DMS153 (cell line): ENCODE measurements at regions not wholly inside any gene's neighbourhood (a gene's known extent, or its start where the extent isn't known, plus 50 kb on each side); places are given as distances from the start of the nearest gene placed in this dataset.
"Not testable (repeated sequence)": the region's sequence is repeated elsewhere in the genome, so short reads cannot be mapped to it uniquely, and the experiment has no call there.

Source experiments
- DNase-seq: peaks from one replicate; lab custom pipeline; 2025; lab: John Stamatoyannopoulos, UW

DNA sequence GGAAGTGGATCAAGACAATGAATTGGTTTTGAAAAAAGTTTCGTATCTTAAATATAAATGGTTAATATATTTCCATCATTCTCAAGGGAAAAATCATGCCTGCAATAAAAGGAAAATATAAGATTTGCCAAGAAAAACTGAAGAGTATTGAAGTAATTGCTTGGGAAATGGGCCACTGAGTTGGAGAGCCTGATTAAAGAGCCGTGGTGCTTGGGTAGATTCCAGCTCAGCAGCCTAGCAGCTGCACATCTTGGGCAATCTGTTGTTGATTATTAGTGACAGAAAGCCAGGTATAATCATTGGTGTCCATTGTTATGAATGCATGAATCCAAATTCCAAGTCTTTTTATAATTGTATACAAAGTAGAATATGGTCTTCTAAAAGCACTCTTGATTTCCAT lies 800.9 kb upstream of the CHORDC1 start:
- no peak for DNase-seq

DNA sequence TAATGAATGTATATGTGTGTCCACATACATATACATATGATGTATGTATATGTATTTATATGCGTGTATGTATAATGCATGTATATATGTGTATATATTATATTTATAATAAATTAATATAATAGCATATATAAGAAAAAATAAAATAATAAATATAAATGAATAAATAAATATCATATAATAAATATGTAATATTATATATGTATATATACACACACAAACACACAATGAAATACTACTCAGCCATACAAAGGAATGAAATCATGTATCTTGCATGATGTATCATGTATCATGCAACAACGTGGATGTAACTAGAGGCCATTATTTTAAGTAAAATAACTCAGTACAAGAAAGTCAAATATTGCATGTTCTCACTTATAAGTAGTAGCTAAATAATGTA lies 788.7 kb upstream of the CHORDC1 start:
- no peak for DNase-seq

DNA sequence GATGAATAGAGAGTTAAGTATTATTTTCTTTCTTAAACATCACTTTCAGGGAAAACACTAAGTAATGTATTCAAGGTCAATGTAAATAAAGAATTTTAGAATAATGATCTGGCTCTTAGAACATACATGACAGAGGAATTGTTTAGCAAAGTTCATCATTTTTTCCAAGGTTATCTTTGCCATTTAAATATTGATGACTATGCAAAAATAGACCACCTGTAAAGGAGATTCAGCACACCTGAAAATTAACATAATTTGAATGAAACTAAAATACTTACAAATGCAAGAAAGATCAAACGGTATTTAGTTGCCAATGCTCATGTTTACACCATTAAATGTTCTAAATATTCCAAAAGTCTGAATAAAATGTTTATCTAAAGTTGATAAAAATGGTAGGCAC lies 782.6 kb upstream of the CHORDC1 start:
- DNase-seq: no peak

DNA sequence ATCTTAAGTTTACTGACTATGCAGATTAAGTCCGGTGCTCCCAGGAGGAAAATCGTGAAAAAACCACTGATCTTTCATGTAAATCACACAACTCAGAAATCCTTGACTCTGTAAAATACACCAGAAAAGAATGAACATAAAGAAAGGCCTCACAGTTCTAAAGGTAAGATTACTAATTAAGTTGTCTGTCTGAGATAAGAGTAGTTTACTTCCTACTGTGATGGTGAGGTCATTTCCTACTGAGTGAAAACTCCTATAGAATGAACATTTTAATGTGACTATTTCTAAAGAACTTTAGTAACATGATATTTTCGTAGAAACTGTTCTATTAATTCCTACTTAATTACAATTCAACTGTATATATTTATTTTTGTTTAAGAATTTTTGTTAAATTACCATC lies 774.4 kb upstream of the CHORDC1 start:
- no peak for DNase-seq

DNA sequence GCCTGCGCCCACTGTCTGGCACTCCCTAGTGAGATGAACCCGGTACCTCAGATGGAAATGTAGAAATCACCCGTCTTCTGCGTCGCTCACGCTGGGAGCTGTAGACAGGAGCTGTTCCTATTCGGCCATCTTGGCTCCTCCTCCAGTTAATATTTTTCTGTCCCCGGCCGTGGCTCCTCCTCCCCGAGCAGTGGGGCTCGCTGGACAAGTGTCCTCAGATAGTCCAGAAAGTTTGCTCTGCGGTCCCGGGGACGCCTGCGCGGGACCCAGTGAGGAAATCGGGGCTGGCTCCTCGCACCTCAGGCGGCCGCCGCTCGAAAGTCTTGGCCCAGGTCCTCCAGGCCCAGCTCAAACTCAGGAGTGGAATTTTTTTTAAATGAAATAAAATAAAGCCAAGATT lies 749.3 kb upstream of the CHORDC1 start:
- DNase-seq: not testable (repeated sequence)

DNA sequence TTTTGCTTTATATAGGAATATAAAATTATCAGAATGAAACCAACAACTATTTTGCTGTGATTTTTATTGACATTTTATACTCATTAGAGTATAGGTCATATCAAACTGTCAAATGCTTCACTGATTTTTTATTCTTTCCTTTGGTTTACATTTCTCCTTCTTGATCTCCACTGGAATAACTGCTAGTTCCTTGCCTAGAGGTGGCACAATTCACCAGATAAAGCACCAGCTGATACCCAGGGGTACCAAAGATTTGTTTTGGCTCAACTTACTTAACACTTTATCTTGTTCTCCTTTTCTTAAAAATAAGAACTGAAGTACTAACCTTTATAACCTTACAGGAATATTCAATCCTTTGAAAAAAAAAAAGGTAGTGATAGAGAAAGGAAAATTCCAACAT lies 725.1 kb upstream of the CHORDC1 start:
- DNase-seq: no peak

DNA sequence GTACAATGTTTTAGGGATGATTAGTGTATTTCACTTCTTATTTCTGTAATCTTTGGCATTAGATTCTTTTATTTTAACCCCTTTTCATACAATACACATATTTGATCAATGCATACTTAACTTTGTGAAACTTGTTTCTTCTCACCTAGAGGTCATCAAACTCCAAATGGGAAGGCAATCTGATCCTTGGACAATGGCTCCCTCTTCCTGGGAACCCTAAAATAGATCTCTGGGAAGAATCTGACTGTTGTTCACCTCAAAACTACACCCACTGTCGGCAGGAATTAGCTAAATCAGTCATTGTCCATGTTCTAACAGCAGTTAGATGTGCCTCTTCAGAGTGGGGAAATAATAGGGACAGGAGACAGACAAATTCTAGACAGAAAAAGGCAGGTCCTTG lies 707.4 kb upstream of the CHORDC1 start:
- DNase-seq: no peak

DNA sequence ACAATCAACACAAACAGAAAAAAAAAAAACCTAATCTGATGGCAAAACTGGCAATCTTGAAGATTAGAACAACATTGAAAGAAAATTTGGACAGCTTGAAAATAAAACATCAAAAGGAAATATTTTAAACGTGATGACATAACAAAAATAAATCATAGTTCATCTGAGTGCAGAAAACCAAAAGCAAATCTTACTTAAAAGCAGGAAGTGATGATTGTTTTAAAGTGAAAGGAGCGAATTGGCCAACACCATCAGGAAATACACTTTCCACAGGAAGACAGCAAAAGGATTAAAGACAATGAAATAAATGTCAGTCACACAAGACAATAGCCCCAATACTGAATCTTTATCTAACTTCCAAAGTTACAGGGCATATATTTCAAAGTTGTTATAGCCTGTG lies 696.5 kb upstream of the CHORDC1 start:
- no peak for DNase-seq

DNA sequence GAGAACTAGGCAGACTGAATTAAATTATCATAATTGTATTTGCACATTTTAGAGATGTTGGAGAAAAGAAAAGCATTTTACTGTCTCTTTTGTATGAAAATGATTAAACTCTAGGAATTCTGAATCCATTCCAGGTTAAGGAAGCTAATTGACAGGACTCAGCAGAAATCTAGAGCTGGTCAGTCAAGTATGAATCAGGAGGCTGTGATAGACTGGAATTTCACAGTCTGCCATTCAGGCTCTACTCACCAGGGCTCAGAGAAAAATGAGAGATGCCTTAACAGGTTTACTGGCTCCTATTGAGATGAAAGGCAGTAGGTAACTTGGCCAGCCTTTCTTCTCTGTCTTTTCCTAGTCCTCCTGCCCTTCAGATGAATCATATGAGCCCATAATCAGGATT lies 693.9 kb upstream of the CHORDC1 start:
- DNase-seq: no peak

DNA sequence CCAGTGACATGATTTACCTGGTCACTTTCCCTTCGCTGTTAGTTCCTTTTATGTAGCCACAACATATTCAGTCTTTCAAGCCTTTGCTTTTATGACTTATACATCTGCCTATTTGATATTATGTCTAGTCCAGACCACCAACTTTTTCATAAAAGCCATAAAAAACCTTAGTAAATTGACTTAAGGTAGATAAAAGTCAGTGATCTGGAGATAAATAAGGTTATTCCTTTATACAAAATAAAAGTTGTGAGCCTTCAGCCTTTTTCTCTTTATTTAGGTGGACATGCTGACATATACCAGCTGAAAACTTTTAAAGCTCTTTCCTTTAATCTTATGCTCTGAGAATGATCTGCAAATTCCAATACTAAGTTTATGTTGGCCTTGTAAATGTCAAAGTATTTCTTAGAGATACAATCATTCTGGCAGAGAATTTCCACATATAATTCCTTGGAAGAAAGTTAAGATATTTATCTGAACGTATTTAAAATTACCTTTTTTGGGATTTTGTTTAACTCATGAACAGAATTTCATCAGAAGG lies 690.4 kb upstream of the CHORDC1 start:
- no peak for DNase-seq

DNA sequence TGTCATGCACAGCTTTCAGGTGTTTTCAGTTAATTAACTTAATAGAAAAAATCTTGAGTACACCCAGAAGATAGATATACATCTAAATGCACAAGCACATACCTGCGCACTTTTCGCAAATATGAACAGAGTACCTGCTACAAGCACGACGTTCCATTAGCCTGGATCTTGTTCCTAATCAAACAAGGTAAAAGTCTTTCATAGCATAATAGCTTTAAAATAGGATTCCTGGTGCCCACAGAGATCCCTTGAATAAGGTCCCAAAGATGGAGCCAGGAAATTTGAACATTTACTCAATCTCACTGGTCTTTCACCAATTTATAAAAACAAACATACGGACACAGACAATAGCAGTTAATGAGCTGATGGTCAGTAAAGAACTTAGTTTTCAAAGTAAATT lies 689.8 kb upstream of the CHORDC1 start:
- DNase-seq: no peak

DNA sequence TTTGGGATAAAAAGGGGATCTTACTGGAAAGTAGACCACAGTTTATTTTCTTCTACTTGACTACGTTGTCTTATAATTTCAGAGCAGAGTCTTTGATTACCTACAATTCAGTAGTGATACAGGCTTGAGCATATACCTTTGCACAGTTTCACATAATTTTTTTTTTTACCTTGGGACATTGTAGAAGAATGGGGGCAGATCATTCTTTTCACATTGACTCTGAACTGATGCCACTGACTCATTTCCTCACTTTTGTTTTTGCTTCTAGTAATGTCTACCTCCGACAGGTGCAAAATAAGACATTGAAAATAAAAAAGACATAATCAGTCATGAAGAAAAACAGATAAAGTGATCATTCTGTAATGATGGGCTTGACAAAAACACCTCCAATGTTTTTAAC lies 688.3 kb upstream of the CHORDC1 start:
- DNase-seq: no peak

DNA sequence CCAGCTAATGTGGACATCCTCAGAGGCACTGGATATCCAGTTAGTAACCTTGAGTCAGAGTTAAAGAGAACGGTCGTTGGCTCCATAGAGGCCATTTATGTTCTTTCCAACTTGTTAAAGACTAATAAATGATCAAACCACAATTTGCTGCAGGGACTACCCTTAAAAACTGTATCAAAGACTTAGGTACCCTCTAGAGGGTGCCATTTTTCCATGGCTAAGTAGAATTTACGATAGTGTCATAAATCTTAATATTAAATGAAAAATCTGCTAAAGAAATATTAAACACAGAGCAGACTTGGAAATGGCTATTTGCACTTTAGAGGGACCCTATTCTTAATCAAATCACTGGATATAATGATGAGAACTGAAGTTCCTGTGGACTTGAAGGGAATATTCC lies 685.2 kb upstream of the CHORDC1 start:
- no peak for DNase-seq

DNA sequence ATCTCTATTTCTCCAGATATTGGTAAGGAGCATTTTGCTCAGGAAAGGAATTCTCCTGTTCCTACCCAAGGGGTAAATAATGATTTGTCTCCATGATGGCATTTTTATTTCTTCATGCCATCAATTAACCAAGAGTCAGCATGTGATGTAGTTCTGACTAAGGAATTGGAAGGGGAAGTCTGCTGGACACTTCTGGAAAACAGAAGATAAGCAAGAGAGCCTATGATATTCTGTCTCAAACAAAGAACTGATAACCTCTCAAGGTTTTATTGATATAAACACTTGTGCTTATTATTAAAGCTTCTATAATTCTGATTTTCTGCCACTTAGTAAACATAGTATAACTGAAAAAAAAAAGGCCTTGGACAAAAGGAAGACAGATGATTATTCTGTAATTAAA lies 673.0 kb upstream of the CHORDC1 start:
- DNase-seq: no peak

DNA sequence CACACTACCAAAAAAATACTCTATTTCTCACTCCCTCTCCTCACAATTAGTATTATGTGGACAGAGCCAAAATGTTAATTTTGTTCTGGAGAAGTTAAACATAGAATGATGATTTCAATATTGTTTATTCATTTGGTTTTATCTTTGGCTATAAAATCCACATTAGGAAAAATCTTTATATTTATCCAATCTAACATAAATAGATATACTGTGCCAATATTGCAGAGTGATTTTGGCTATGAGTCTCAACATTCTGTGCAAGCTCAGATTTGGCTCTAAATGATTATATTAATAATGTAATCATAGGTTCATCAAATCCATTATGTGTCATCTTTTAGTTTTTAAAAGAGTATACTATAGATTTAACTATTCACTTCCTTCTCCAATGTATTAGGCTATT lies 667.5 kb upstream of the CHORDC1 start:
- no peak for DNase-seq

DNA sequence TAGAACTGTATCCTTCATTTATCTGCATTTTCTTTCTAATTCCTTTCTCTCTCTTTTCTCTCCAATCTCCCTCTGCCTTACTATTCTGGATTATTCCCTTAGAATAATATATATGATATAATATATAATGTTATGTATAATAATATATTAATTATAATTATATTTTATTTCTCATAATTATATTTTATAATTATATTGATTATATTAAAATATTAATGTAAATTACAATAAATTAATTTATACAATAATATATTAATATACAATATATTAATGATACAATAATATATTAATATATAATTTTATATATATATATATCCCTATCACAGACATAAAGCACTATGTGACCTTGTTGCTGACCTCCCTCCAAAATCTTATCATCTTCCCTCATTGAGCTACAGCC lies 661.3 kb upstream of the CHORDC1 start:
- DNase-seq: no peak

DNA sequence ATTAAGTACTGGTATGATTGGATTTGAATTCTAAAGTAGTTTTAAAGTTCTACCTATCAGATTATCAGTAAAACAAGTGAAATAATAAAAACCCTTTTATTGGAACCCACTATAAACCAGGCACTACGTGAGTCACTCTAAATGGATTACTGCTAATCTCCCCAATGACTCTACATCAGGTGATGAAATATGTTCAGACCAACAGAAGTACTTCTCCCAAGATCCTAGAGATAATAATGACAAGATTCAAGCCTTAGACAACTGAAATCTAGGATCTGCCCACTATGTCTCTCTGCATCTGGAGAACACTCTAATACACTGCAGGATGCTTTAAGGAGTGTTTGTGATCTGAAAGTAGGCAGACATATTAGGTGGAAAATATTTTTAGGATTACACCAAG lies 652.1 kb upstream of the CHORDC1 start:
- no peak for DNase-seq

DNA sequence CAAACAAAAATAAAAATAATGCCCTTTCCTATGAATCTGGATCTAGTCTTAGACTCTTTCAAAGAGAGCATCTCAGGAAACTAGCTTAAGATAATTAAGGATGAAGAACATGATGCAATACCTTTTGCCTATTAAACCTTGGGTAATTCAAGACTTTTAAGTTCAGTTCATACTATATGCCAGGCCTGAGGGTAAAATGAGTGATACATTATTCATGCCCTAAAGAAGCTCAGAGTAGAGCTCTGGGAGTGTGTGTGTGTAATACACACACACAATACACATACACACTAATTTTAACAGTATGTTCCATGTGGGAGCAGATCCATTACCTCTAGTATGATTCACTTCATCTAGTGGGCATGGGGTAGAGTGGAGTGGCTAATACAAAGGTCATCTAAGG lies 651.4 kb upstream of the CHORDC1 start:
- DNase-seq: no peak

DNA sequence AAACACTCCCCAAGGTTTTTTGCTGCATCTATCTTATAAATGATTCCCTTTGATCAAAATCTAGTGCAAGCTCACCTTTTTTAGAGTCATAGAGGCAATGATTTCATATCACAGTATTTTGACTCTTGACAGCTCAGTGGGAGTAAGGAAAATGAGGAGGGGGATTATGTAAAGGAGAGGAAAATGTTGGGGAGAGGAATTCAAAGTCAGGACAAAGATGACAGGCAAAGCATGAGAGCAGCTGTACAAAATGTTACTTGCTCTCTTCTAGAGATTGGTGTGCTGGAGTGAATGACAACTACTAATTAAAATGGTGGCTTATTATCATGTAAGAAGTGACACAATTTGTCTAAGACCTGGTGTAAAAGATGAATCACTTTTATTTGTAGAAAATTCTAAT lies 644.6 kb upstream of the CHORDC1 start:
- no peak for DNase-seq

DNA sequence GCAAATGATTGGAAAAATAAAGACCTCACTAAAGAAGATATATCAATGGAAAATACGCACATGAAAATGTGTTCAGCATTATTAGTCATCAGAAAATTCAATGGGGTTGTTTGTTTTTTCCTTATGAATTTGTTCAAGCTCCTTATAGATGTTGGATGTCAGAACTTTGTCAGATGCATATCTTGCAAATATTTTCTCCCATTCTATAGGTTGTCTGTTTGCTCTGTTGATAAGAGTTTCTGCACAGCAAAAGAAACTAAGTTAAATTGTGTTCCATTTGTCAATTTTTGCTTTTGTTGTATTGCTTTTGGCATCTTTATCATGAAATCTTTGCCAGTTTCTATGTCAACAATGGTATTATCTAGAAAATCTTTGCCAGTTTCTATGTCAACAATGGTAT lies 633.9 kb upstream of the CHORDC1 start:
- no peak for DNase-seq

DNA sequence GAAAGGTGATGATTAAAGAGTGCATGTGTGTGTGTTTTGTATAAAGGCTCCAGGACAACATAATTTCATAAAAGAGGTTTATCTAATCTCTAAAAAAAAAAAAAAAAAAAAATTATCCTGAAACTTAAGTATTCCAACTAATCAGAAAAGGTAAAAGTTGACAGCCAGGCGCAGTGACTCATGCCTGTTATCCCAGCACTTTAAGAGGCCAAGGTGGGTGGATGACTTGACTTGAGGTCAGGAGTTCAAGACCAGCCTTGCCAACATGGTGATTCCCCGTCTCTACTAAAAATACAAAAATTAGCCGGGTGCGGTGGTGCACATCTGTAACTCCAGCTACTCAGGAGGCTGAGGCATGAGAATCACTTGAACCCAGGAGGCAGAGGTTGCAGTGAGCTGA lies 632.7 kb upstream of the CHORDC1 start:
- DNase-seq: no peak

DNA sequence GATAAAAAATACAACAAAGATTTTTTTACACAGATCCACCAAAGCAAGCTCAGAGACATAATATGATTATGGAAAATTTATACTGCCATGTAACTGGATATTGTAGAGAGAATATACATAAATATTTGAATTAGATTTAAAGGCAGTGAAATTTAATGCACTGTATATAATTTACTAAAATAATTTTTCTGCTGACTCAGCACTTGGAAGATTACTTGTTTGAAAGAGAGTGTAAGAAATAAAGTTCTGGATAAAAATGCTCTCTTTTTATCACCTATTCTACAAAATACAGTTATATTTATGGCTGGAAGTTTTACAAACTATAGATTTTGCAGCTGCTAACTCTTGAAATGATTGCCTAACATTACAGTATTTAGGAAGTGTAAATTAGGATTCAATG lies 628.3 kb upstream of the CHORDC1 start:
- DNase-seq: no peak

DNA sequence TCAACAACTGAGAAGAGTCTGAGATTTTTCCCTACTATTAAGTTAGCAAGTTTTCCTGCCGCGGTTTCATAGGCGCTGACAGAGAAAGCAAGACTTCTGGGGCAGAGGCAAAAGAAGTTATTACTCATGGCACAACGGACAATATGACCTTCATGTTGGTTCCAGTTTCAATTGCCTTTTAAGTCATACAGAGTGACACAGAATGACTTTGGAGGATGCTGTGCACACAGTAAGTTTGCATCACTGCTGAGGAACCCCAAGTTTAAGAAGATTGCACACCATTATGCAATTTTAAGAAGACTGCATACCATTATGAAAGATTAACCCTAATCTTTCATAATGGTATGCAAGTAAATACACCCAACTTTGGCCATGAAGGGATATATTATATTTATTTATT lies 626.5 kb upstream of the CHORDC1 start:
- DNase-seq: no peak

DNA sequence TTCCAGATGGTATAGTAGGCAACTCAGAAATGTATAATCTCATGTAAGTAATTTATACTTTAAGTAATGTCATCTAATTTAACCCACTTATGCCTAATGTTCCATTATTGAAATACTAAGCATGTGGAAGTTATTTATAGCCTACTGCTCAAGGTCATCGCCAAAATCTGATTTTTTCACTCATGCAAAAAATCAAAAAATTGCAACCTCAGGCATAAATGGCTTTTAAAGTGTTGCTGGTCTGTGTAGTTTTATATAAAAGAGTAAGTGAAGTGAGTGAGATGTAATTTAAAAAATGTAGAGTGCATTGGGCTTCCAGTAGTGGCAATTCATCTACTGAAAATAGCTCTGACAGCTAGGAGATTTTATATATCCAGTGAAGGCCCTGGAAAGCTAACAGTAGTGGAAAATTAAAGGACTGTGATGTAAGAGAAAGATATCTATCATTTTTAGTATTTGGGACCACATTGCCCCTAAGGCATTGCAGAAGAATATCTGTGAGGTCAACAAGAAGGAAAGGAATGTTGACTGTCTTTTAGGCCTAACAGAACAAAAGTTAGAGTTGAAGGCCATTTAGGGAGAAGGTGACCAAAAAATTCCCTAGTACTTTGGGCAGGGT lies 624.5 kb upstream of the CHORDC1 start:
- no peak for DNase-seq

DNA sequence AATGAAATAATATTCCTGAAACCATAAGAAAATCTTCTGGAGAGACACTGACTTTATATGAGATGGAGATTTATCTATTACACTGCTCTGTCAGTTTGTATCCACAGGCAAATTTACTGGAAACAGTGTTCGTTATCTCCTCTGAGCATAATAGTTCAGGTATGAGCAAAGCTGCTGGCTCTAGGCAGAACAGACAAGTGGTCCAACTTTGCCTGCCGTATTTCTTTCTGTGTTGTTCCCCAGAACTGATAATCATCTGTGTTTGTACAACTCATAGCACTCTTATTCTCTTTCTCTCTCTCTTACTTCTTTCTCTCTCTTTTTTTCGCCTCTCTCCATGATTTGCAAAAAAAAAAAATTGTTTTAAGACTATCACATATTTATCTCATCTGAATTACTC lies 623.8 kb upstream of the CHORDC1 start:
- no peak for DNase-seq
